OCI-LY7 (cell line): ENCODE measurements at regions not wholly inside any gene's neighbourhood (a gene's known extent, or its start where the extent isn't known, plus 50 kb on each side); places are given as distances from the start of the nearest gene placed in this dataset.

Experiments
- BruUV-seq: library from RNA; stranded (reverse); fragments of 400-500 nt; replicated peaks from 2 replicates; lab custom pipeline; 2021; lab: Mats Ljungman, UMichigan
- CTCF ChIA-PET: fragments of 300-600 bp; sonication (Branson Sonifier 250); formaldehyde crosslinking; loops from one replicate; lab custom pipeline; 2022; ENCODE audit warnings: antibody characterized with exemption; ENCODE audit not compliant: unreplicated experiment; lab: Charles Lee
- POLR2A ChIA-PET: fragments of 300-600 bp; sonication (Branson Sonifier 250); formaldehyde crosslinking; loops from one replicate; lab custom pipeline; 2022; ENCODE audit warnings: antibody characterized with exemption; lab: Charles Lee
- DNase-seq: peaks from one replicate; pipeline ENCODE4 v3.0.0-alpha.2; 2015; ENCODE audit warnings: low spot score
- H2AFZ ChIP-seq: fragments of 200-600 bp; sonication (generic), shearing (Covaris generic); 2 replicates; pipeline ENCODE4 v1.6.1; 2014; ENCODE audit warnings: mild to moderate bottlenecking, antibody characterized with exemption, low read length, moderate library complexity
- H3K27ac ChIP-seq: fragments of 200-600 bp; sonication (generic); 2 replicates; pipeline ENCODE4 v1.5.1; 2014; ENCODE audit warnings: mixed run types, low read depth, mild to moderate bottlenecking, moderate library complexity, low read length, inconsistent platforms; ENCODE audit not compliant: poor library complexity, severe bottlenecking
- H3K36me3 ChIP-seq: fragments of 200-600 bp; sonication (generic); 2 replicates; pipeline ENCODE4 v1.6.1; 2014; ENCODE audit warnings: mild to moderate bottlenecking, antibody characterized with exemption, low read length, moderate library complexity, mixed read lengths; ENCODE audit not compliant: insufficient read depth
- H3K4me1 ChIP-seq: fragments of 200-600 bp; sonication (generic); 2 replicates; pipeline ENCODE4 v1.5.1; 2014; ENCODE audit warnings: mild to moderate bottlenecking, low read length; ENCODE audit not compliant: insufficient read depth, poor library complexity, severe bottlenecking
- H3K4me2 ChIP-seq: fragments of 200-600 bp; sonication (generic); 2 replicates; pipeline ENCODE4 v1.6.1; 2014; ENCODE audit warnings: mild to moderate bottlenecking, low read length
- H3K4me3 ChIP-seq: fragments of 200-600 bp; sonication (generic); 2 replicates; pipeline ENCODE4 v1.5.1; 2014; ENCODE audit warnings: mild to moderate bottlenecking, low read depth, low read length; ENCODE audit not compliant: poor library complexity, severe bottlenecking
- H3K79me2 ChIP-seq: fragments of 200-600 bp; sonication (generic); 2 replicates; pipeline ENCODE4 v1.6.1; 2016; ENCODE audit warnings: low read depth, mild to moderate bottlenecking, low read length, moderate library complexity, mixed read lengths; ENCODE audit not compliant: insufficient read depth
- H3K9me2 ChIP-seq: fragments of 200-600 bp; sonication (generic); 2 replicates; pipeline ENCODE4 v1.6.1; 2016; ENCODE audit warnings: mild to moderate bottlenecking, low read length, mixed read lengths; ENCODE audit not compliant: insufficient read depth
- H3K9me3 ChIP-seq: fragments of 200-600 bp; sonication (generic); 2 replicates; pipeline ENCODE4 v1.6.1; 2014; ENCODE audit warnings: mild to moderate bottlenecking, mixed run types, low read length, mixed read lengths
- H4K20me1 ChIP-seq: fragments of 200-600 bp; sonication (generic); 2 replicates; pipeline ENCODE4 v1.6.1; 2014; ENCODE audit warnings: mild to moderate bottlenecking, antibody characterized with exemption, low read length, moderate library complexity, mixed read lengths; ENCODE audit not compliant: insufficient read depth
- EZH2phosphoT487 ChIP-seq: fragments of 200-600 bp; sonication (generic); IDR thresholded peaks from 2 replicates; pipeline ENCODE4 v1.6.1; 2018; ENCODE audit warnings: low read depth, borderline replicate concordance, mild to moderate bottlenecking, mixed run types, antibody characterized with exemption, low read length, moderate library complexity, mixed read lengths
- intact Hi-C: fragments of 100-400 bp; cut with micrococcal nuclease; formaldehyde crosslinking; loops from one replicate; pipeline ENCODE4 v1.10.0; 2022; ENCODE audit not compliant: unreplicated experiment
- TF ChIP-seq, protein P1 (sequence below): fragments of 200-600 bp; sonication (generic); conservative IDR thresholded peaks from 2 replicates; pipeline ENCODE4 v1.5.1; 2014; ENCODE audit warnings: mild to moderate bottlenecking, antibody characterized with exemption, low read length, moderate library complexity, mixed read lengths

DNA sequence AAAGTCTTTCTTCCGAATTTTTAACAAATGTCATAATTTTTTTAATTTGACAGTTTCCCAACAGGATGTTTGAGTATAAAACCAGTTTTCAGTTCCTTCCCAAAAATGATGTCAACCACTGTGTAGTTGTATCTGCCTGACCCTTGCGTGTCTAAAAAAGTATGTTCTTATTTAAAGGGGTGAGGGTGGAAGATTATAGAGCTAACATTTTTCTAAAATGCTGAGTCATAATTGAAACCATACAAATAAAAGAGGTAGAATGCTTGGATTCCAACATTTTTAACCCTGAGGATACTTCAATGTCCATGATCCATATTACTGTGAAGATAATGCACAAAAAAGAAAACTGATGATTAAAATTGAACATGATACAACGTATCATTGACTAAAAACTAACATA, 1388.8 kb downstream of the UQCRFS1 start:
- intact Hi-C loops: no loop called here
- H2AFZ ChIP-seq: no peak overlapping the region
- no peaks in the 10 kb centered on the region for H3K36me3 ChIP-seq
- no peaks in the 10 kb centered on the region for H3K4me1 ChIP-seq
- BruUV-seq: no TSS peak
- no peaks in the 10 kb centered on the region for H3K9me3 ChIP-seq
- H3K4me3 ChIP-seq: no peak overlapping the region
- POLR2A ChIA-PET: no interaction called here
- CTCF ChIA-PET: no interaction called here
- TF ChIP-seq EZH2phosphoT487: no peak
- TF ChIP-seq, protein P1, sequence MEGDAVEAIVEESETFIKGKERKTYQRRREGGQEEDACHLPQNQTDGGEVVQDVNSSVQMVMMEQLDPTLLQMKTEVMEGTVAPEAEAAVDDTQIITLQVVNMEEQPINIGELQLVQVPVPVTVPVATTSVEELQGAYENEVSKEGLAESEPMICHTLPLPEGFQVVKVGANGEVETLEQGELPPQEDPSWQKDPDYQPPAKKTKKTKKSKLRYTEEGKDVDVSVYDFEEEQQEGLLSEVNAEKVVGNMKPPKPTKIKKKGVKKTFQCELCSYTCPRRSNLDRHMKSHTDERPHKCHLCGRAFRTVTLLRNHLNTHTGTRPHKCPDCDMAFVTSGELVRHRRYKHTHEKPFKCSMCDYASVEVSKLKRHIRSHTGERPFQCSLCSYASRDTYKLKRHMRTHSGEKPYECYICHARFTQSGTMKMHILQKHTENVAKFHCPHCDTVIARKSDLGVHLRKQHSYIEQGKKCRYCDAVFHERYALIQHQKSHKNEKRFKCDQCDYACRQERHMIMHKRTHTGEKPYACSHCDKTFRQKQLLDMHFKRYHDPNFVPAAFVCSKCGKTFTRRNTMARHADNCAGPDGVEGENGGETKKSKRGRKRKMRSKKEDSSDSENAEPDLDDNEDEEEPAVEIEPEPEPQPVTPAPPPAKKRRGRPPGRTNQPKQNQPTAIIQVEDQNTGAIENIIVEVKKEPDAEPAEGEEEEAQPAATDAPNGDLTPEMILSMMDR: no peak
- no peaks in the 10 kb centered on the region for H3K79me2 ChIP-seq
- no peaks in the 10 kb centered on the region for H4K20me1 ChIP-seq
- no peak overlapping the region for H3K4me2 ChIP-seq
- H3K9me2 ChIP-seq: no peaks in the 10 kb centered on the region
- H3K27ac ChIP-seq: no peak overlapping the region
- no peak for DNase-seq

DNA sequence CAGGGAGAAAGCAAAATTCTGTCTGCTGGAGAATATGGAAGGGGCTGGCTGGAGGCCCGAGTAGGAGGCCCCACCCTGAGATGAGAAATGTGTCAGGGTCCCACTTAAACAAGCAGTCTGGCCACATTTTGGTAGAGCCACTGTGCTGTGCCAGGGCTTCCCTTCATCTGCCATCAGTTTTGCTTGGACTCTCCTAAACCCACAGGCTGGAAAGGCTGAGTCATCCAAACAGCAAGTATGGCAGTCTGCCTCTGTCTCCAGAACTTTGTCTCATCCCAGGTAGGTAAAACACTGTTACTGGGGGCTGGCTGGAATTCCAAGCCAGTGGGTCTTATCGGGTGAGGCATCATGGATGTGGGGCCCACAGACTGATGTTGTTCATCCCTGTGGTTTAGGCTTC, 1390.6 kb downstream of the UQCRFS1 start:
- DNase-seq: no peak
- intact Hi-C loops: no loop called here
- H3K27ac ChIP-seq: no peak overlapping the region
- no peaks in the 10 kb centered on the region for H3K9me2 ChIP-seq
- no peak overlapping the region for H2AFZ ChIP-seq
- TF ChIP-seq, protein P1: no peak
- TF ChIP-seq EZH2phosphoT487: no peak
- no peaks in the 10 kb centered on the region for H3K36me3 ChIP-seq
- no peak overlapping the region for H3K4me3 ChIP-seq
- no TSS peak for BruUV-seq
- no peaks in the 10 kb centered on the region for H3K4me1 ChIP-seq
- H3K9me3 ChIP-seq: no peaks in the 10 kb centered on the region
- H3K79me2 ChIP-seq: no peaks in the 10 kb centered on the region
- H4K20me1 ChIP-seq: no peaks in the 10 kb centered on the region
- ChIA-PET POLR2A (no interaction called here), CTCF (no interaction called here)
- no peak overlapping the region for H3K4me2 ChIP-seq

DNA sequence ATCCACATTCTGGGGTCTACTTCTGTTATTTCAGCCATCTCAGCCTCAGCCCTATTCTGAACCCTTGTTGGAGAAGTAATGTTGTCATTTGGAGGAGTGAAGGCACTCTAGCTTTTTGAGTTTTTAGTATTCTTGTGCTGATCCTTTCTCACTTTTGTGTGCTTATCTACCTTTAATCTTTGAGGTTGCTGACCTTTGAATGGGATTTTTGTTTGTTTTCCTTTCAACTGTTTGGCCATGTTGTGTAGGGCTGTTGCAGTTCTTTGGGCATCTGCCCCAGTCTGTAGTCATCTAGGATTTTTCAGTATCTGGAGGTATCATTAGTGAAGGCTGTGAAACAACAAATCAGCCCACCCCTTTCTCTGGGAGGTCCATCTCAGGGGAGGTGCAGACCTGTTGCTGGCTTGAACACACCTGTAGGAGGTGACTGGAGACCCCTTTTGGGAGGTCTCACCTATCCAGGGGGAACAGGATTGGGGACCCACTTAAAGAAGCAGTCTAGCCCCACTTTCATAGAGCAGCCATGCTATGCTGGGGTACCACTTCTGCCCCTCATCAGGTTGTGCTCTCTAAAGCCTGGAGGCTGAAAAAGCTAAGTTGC, 1391.4 kb downstream of the UQCRFS1 start:
- CTCF ChIA-PET: no interaction called here
- BruUV-seq: no TSS peak

More for the DNA sequence above, 1391.4 kb downstream of the UQCRFS1 start:
- H4K20me1 ChIP-seq: no peaks in the 10 kb centered on the region
- no peak overlapping the region for H3K4me3 ChIP-seq
- TF ChIP-seq EZH2phosphoT487: no peak
- TF ChIP-seq, protein P1: no peak
- H3K27ac ChIP-seq: no peak overlapping the region
- POLR2A ChIA-PET: no interaction called here
- intact Hi-C loops: no loop called here
- H3K36me3 ChIP-seq: no peaks in the 10 kb centered on the region
- H2AFZ ChIP-seq: no peak overlapping the region
- no peaks in the 10 kb centered on the region for H3K79me2 ChIP-seq
- no peaks in the 10 kb centered on the region for H3K9me2 ChIP-seq
- H3K9me3 ChIP-seq: no peaks in the 10 kb centered on the region
- H3K4me1 ChIP-seq: no peaks in the 10 kb centered on the region
- no peak overlapping the region for H3K4me2 ChIP-seq
- DNase-seq: no peak
